ENCODE measurements at regions not wholly inside any gene's neighbourhood (a gene's known extent, or its start where the extent isn't known, plus 50 kb on each side); places are given as distances from the start of the nearest gene placed in this dataset.

GRCh38 chr3:7793786-7794185, 707.8 kb upstream of the LMCD1 start:
- no peak overlapping the region for H3K4me3 ChIP-seq (ENCODE audit: control insufficient read depth, low read depth, low read length)
- no peak for DNase-seq (ENCODE audit: low read depth)
- no peak for TF ChIP-seq CTCF (IDR thresholded peaks at IDR 0.05; ENCODE audit: control insufficient read depth, insufficient read depth, low read depth, low read length, missing control alignments)

GRCh38 chr3:7798276-7798675, 703.3 kb upstream of the LMCD1 start:
- H3K4me3 ChIP-seq (ENCODE audit: control insufficient read depth, low read depth, low read length): no peak overlapping the region
- TF ChIP-seq CTCF (IDR thresholded peaks at IDR 0.05; ENCODE audit: control insufficient read depth, insufficient read depth, low read depth, low read length, missing control alignments): no peak
- no peak for DNase-seq (ENCODE audit: low read depth)

- no peak for DNase-seq (ENCODE audit: low read depth)
- TF ChIP-seq CTCF (IDR thresholded peaks at IDR 0.05; ENCODE audit: control insufficient read depth, insufficient read depth, low read depth, low read length, missing control alignments): no peak
- no peak overlapping the region for H3K4me3 ChIP-seq (ENCODE audit: control insufficient read depth, low read depth, low read length)
These were observed 701.4 kb upstream of the LMCD1 start for GRCh38 chr3:7800006-7800780.

- H3K4me3 ChIP-seq (ENCODE audit: control insufficient read depth, low read depth, low read length): no peak overlapping the region
- DNase-seq (ENCODE audit: low read depth): no peak
- TF ChIP-seq CTCF (IDR thresholded peaks at IDR 0.05; ENCODE audit: control insufficient read depth, insufficient read depth, low read depth, low read length, missing control alignments): no peak
These were observed 689.1 kb upstream of the LMCD1 start for GRCh38 chr3:7812490-7812889.

GRCh38 chr3:7813365-7813764, 688.3 kb upstream of the LMCD1 start:
- TF ChIP-seq CTCF (IDR thresholded peaks at IDR 0.05; ENCODE audit: control insufficient read depth, insufficient read depth, low read depth, low read length, missing control alignments): no peak
- no peak overlapping the region for H3K4me3 ChIP-seq (ENCODE audit: control insufficient read depth, low read depth, low read length)
- no peak for DNase-seq (ENCODE audit: low read depth)

- no peak for DNase-seq (ENCODE audit: low read depth)
- no peak overlapping the region for H3K4me3 ChIP-seq (ENCODE audit: control insufficient read depth, low read depth, low read length)
- no peak for TF ChIP-seq CTCF (IDR thresholded peaks at IDR 0.05; ENCODE audit: control insufficient read depth, insufficient read depth, low read depth, low read length, missing control alignments)
These were observed 684.4 kb upstream of the LMCD1 start for GRCh38 chr3:7817239-7817638.
